ENCODE measurements at regions not wholly inside any gene's neighbourhood (a gene's known extent, or its start where the extent isn't known, plus 50 kb on each side); places are given as distances from the start of the nearest gene placed in this dataset.
A peak's percentile ranks its signal among the peaks of the same experiment; 100 is the strongest.

- Histone ChIP-seq H3K4me1 (ENCODE audit: insufficient read depth, low read length, poor library complexity, severe bottlenecking) (peaks cover 5% of the 10 kb centered on the region), H3K9me2 (replicated peaks; ENCODE audit: low read depth, low read length) (no peaks in the 10 kb centered on the region), H2AFZ (ENCODE audit: low read length) (no peak overlapping the region), H3K79me2 (ENCODE audit: insufficient read depth, low read length) (no peaks in the 10 kb centered on the region), H3K4me3 (ENCODE audit: low read length, poor library complexity, severe bottlenecking) (no peak overlapping the region), H3F3A (ENCODE audit: low read depth) (no peaks in the 10 kb centered on the region), H4K20me1 (ENCODE audit: insufficient read depth, low read length, poor library complexity, severe bottlenecking) (no peaks in the 10 kb centered on the region), H3K4me2 (ENCODE audit: low read depth, low read length, poor library complexity, severe bottlenecking) (no peak overlapping the region), H3K27me3 (ENCODE audit: insufficient read depth, low read length, poor library complexity, severe bottlenecking) (no peaks in the 10 kb centered on the region), H3K9me3 (ENCODE audit: insufficient read depth, low read depth, low read length) (no peaks in the 10 kb centered on the region), H3K36me3 (ENCODE audit: insufficient read depth, low read length) (no peaks in the 10 kb centered on the region), H3K9ac (ENCODE audit: low read depth, low read length, poor library complexity, severe bottlenecking) (no peak overlapping the region)
- TF ChIP-seq EZH2phosphoT487 (IDR thresholded peaks at IDR 0.05; ENCODE audit: borderline replicate concordance) = no peak
- TF ChIP-seq, protein P1, sequence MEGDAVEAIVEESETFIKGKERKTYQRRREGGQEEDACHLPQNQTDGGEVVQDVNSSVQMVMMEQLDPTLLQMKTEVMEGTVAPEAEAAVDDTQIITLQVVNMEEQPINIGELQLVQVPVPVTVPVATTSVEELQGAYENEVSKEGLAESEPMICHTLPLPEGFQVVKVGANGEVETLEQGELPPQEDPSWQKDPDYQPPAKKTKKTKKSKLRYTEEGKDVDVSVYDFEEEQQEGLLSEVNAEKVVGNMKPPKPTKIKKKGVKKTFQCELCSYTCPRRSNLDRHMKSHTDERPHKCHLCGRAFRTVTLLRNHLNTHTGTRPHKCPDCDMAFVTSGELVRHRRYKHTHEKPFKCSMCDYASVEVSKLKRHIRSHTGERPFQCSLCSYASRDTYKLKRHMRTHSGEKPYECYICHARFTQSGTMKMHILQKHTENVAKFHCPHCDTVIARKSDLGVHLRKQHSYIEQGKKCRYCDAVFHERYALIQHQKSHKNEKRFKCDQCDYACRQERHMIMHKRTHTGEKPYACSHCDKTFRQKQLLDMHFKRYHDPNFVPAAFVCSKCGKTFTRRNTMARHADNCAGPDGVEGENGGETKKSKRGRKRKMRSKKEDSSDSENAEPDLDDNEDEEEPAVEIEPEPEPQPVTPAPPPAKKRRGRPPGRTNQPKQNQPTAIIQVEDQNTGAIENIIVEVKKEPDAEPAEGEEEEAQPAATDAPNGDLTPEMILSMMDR (conservative IDR thresholded peaks at IDR 0.05; ENCODE audit: low read length) = no peak
These were observed 504.7 kb upstream of the NR2F2 start for GRCh38 chr15:95825671-95826411.

- Histone ChIP-seq H3K4me3 (ENCODE audit: low read length, poor library complexity, severe bottlenecking) (no peak overlapping the region), H3F3A (ENCODE audit: low read depth) (no peaks in the 10 kb centered on the region), H3K4me2 (ENCODE audit: low read depth, low read length, poor library complexity, severe bottlenecking) (no peak overlapping the region), H3K9me2 (replicated peaks; ENCODE audit: low read depth, low read length) (no peaks in the 10 kb centered on the region), H4K20me1 (ENCODE audit: insufficient read depth, low read length, poor library complexity, severe bottlenecking) (no peaks in the 10 kb centered on the region), H3K4me1 (ENCODE audit: insufficient read depth, low read length, poor library complexity, severe bottlenecking) (peaks cover 5% of the 10 kb centered on the region), H3K36me3 (ENCODE audit: insufficient read depth, low read length) (no peaks in the 10 kb centered on the region), H2AFZ (ENCODE audit: low read length) (no peak overlapping the region), H3K9ac (ENCODE audit: low read depth, low read length, poor library complexity, severe bottlenecking) (no peak overlapping the region), H3K27me3 (ENCODE audit: insufficient read depth, low read length, poor library complexity, severe bottlenecking) (no peaks in the 10 kb centered on the region), H3K79me2 (ENCODE audit: insufficient read depth, low read length) (no peaks in the 10 kb centered on the region), H3K9me3 (ENCODE audit: insufficient read depth, low read depth, low read length) (no peaks in the 10 kb centered on the region)
- no peak for TF ChIP-seq EZH2phosphoT487 (IDR thresholded peaks at IDR 0.05; ENCODE audit: borderline replicate concordance)
- TF ChIP-seq, protein P1 (conservative IDR thresholded peaks at IDR 0.05; ENCODE audit: low read length) = peak; percentile 61
These were observed 503.9 kb upstream of the NR2F2 start for GRCh38 chr15:95826412-95827195.

GRCh38 chr15:95829062-95829461 lies 501.4 kb upstream of the NR2F2 start:
- H3K4me3 ChIP-seq (ENCODE audit: low read length, poor library complexity, severe bottlenecking) = no peak overlapping the region
- no peaks in the 10 kb centered on the region for H3K9me2 ChIP-seq (replicated peaks; ENCODE audit: low read depth, low read length)
- H3K9me3 ChIP-seq (ENCODE audit: insufficient read depth, low read depth, low read length) = no peaks in the 10 kb centered on the region
- no peaks in the 10 kb centered on the region for H4K20me1 ChIP-seq (ENCODE audit: insufficient read depth, low read length, poor library complexity, severe bottlenecking)
- no peaks in the 10 kb centered on the region for H3K79me2 ChIP-seq (ENCODE audit: insufficient read depth, low read length)
- no peaks in the 10 kb centered on the region for H3K27me3 ChIP-seq (ENCODE audit: insufficient read depth, low read length, poor library complexity, severe bottlenecking)
- H3F3A ChIP-seq (ENCODE audit: low read depth) = no peaks in the 10 kb centered on the region
- H3K4me2 ChIP-seq (ENCODE audit: low read depth, low read length, poor library complexity, severe bottlenecking) = no peak overlapping the region
- no peak overlapping the region for H3K9ac ChIP-seq (ENCODE audit: low read depth, low read length, poor library complexity, severe bottlenecking)
- H2AFZ ChIP-seq (ENCODE audit: low read length) = no peak overlapping the region
- TF ChIP-seq, protein P1 (conservative IDR thresholded peaks at IDR 0.05; ENCODE audit: low read length) = peak; percentile 57
- TF ChIP-seq EZH2phosphoT487 (IDR thresholded peaks at IDR 0.05; ENCODE audit: borderline replicate concordance) = no peak
- peaks cover 5% of the 10 kb centered on the region for H3K4me1 ChIP-seq (ENCODE audit: insufficient read depth, low read length, poor library complexity, severe bottlenecking)
- no peaks in the 10 kb centered on the region for H3K36me3 ChIP-seq (ENCODE audit: insufficient read depth, low read length)
